OCI-LY7 (cell line): ENCODE measurements at regions not wholly inside any gene's neighbourhood (a gene's known extent, or its start where the extent isn't known, plus 50 kb on each side); places are given as distances from the start of the nearest gene placed in this dataset.

ENCODE experiments used
- EZH2phosphoT487 ChIP-seq: fragments of 200-600 bp; sonication (generic); IDR thresholded peaks from 2 replicates; pipeline ENCODE4 v1.6.1; 2018; ENCODE audit warnings: low read depth, borderline replicate concordance, mild to moderate bottlenecking, mixed run types, antibody characterized with exemption, low read length, moderate library complexity, mixed read lengths
- TF ChIP-seq, protein P1 (sequence below): fragments of 200-600 bp; sonication (generic); conservative IDR thresholded peaks from 2 replicates; pipeline ENCODE4 v1.5.1; 2014; ENCODE audit warnings: mild to moderate bottlenecking, antibody characterized with exemption, low read length, moderate library complexity, mixed read lengths

DNA sequence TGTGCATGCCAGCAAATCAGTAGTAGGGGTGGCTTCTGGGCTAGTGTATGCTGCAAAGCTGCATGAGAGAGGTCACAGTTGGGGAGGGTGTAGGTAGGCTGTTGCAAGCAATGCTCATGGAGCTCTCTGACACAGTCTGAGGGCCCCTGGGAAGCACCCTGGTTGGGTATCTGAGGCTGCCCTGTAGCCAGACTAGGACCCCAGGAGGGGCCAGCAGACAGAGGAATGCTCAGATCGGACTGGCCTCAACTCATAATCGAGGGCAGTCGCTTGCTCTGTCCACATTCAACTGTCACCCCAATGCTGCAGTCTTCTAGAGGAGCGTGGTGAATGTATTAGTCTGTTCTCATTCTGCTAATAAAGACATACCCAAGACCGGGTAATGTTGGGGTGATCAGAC, 204.0 kb upstream of the ALG10 start:
- TF ChIP-seq, protein P1, sequence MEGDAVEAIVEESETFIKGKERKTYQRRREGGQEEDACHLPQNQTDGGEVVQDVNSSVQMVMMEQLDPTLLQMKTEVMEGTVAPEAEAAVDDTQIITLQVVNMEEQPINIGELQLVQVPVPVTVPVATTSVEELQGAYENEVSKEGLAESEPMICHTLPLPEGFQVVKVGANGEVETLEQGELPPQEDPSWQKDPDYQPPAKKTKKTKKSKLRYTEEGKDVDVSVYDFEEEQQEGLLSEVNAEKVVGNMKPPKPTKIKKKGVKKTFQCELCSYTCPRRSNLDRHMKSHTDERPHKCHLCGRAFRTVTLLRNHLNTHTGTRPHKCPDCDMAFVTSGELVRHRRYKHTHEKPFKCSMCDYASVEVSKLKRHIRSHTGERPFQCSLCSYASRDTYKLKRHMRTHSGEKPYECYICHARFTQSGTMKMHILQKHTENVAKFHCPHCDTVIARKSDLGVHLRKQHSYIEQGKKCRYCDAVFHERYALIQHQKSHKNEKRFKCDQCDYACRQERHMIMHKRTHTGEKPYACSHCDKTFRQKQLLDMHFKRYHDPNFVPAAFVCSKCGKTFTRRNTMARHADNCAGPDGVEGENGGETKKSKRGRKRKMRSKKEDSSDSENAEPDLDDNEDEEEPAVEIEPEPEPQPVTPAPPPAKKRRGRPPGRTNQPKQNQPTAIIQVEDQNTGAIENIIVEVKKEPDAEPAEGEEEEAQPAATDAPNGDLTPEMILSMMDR: no peak
- TF ChIP-seq EZH2phosphoT487: no peak
